SU-DHL-6 (cell line): ENCODE measurements at regions not wholly inside any gene's neighbourhood (a gene's known extent, or its start where the extent isn't known, plus 50 kb on each side); places are given as distances from the start of the nearest gene placed in this dataset.

Source experiments
- H2AFZ ChIP-seq: fragments of 200-600 bp; sonication (generic); 2 replicates; pipeline ENCODE4 v1.6.1; 2014; ENCODE audit warnings: low read depth, mild to moderate bottlenecking, moderate library complexity, mixed read lengths, antibody characterized with exemption, low read length; ENCODE audit not compliant: severe bottlenecking
- H3F3A ChIP-seq: fragments of 200-600 bp; shearing (Covaris generic); 2 replicates; pipeline ENCODE4 v1.6.0; 2016; ENCODE audit warnings: antibody characterized with exemption, mild to moderate bottlenecking; ENCODE audit not compliant: insufficient read depth
- H3K27ac ChIP-seq: fragments of 200-600 bp; sonication (generic); 2 replicates; pipeline ENCODE4 v1.5.1; 2016; ENCODE audit warnings: low read depth, mild to moderate bottlenecking, low read length, moderate library complexity, mixed read lengths
- H3K27me3 ChIP-seq: fragments of 200-600 bp; sonication (generic), shearing (Covaris generic); 2 replicates; pipeline ENCODE4 v1.6.0; 2014; ENCODE audit warnings: mild to moderate bottlenecking, low read length
- H3K36me3 ChIP-seq: fragments of 200-600 bp; sonication (generic); 2 replicates; pipeline ENCODE4 v1.6.1; 2014; ENCODE audit warnings: mild to moderate bottlenecking, low read length, mixed read lengths
- H3K4me2 ChIP-seq: fragments of 300-600, 200-600 bp; shearing (Covaris generic), sonication (generic); 2 replicates; pipeline ENCODE4 v1.6.0; 2014; ENCODE audit warnings: low read length, low read depth, mild to moderate bottlenecking; ENCODE audit not compliant: poor library complexity, severe bottlenecking
- H3K4me3 ChIP-seq: fragments of 200-600 bp; sonication (generic); 2 replicates; pipeline ENCODE4 v1.5.1; 2014; ENCODE audit warnings: antibody characterized with exemption, low read length, mild to moderate bottlenecking, mixed read lengths; ENCODE audit not compliant: insufficient read depth, poor library complexity, severe bottlenecking
- H3K79me2 ChIP-seq: fragments of 200-600 bp; sonication (generic); 2 replicates; pipeline ENCODE4 v1.6.1; 2014; ENCODE audit warnings: mild to moderate bottlenecking, low read length, moderate library complexity; ENCODE audit not compliant: insufficient read depth
- H3K9ac ChIP-seq: fragments of 200-600 bp; sonication (generic); 2 replicates; pipeline ENCODE4 v1.7.0; 2014; ENCODE audit warnings: mild to moderate bottlenecking, low read length
- H3K9me2 ChIP-seq: fragments of 200-600 bp; sonication (generic); replicated peaks from 2 replicates; pipeline ENCODE4 v1.6.1; 2014; ENCODE audit warnings: low read length; ENCODE audit not compliant: insufficient read depth
- H3K9me3 ChIP-seq: fragments of 200-600 bp; sonication (generic); 2 replicates; pipeline ENCODE4 v1.6.1; 2014; ENCODE audit warnings: low read length, mixed read lengths; ENCODE audit not compliant: insufficient read depth
- H4K20me1 ChIP-seq: fragments of 200-600 bp; sonication (generic); 2 replicates; pipeline ENCODE4 v1.6.1; 2014; ENCODE audit warnings: low read depth, mild to moderate bottlenecking, antibody characterized with exemption, low read length, moderate library complexity, mixed read lengths
- CTCF ChIP-seq: fragments of 200-600 bp; sonication (generic); IDR thresholded peaks from one replicate; pipeline ENCODE4 v1.5.1; 2017; ENCODE audit warnings: antibody characterized with exemption, mild to moderate bottlenecking, low read length, moderate library complexity; ENCODE audit not compliant: insufficient read depth, poor library complexity, severe bottlenecking
- EZH2phosphoT487 ChIP-seq: fragments of 200-600 bp; sonication (generic), shearing (Covaris generic); conservative IDR thresholded peaks from 2 replicates; pipeline ENCODE4 v1.6.1; 2018; ENCODE audit warnings: mild to moderate bottlenecking, antibody characterized with exemption, low read length, moderate library complexity, mixed read lengths

- Histone ChIP-seq H3K27me3 (no peaks in the 10 kb centered on the region), H3K36me3 (no peaks in the 10 kb centered on the region), H3K9me2 (no peaks in the 10 kb centered on the region), H2AFZ (no peak overlapping the region), H3F3A (no peaks in the 10 kb centered on the region), H3K79me2 (no peaks in the 10 kb centered on the region), H3K27ac (no peak overlapping the region), H3K4me3 (no peak overlapping the region), H4K20me1 (no peaks in the 10 kb centered on the region), H3K9me3 (no peaks in the 10 kb centered on the region), H3K4me2 (no peak overlapping the region), H3K9ac (no peak overlapping the region)
- TF ChIP-seq EZH2phosphoT487 (no peak), CTCF (no peak)
Measured at GRCh38 chr7:37526623-37527022, 78.0 kb upstream of the ELMO1 start.

GRCh38 chr7:37527109-37527508 lies 78.4 kb upstream of the ELMO1 start:
- no peaks in the 10 kb centered on the region for H3K27me3 ChIP-seq
- no peak for TF ChIP-seq CTCF
- no peaks in the 10 kb centered on the region for H3K9me2 ChIP-seq
- H3K79me2 ChIP-seq: no peaks in the 10 kb centered on the region
- no peak overlapping the region for H3K4me3 ChIP-seq
- H3K27ac ChIP-seq: no peak overlapping the region
- H3K9me3 ChIP-seq: no peaks in the 10 kb centered on the region
- H3K36me3 ChIP-seq: no peaks in the 10 kb centered on the region
- H2AFZ ChIP-seq: no peak overlapping the region
- no peaks in the 10 kb centered on the region for H4K20me1 ChIP-seq
- no peaks in the 10 kb centered on the region for H3F3A ChIP-seq
- H3K9ac ChIP-seq: no peak overlapping the region
- no peak overlapping the region for H3K4me2 ChIP-seq

GRCh38 chr7:37531225-37531624 lies 82.6 kb upstream of the ELMO1 start:
- no peak overlapping the region for H3K4me2 ChIP-seq
- H3K27me3 ChIP-seq: 0 out of 2 replicates have a peak, but pooled peaks cover 2% of the 10 kb centered on the region
- TF ChIP-seq CTCF: no peak
- TF ChIP-seq EZH2phosphoT487: no peak
- H3K9ac ChIP-seq: no peak overlapping the region
- H3F3A ChIP-seq: no peaks in the 10 kb centered on the region
- no peaks in the 10 kb centered on the region for H4K20me1 ChIP-seq
- H3K36me3 ChIP-seq: no peaks in the 10 kb centered on the region
- H3K9me3 ChIP-seq: no peaks in the 10 kb centered on the region
- H3K9me2 ChIP-seq: no peaks in the 10 kb centered on the region
- H3K4me3 ChIP-seq: no peak overlapping the region
- H2AFZ ChIP-seq: no peak overlapping the region
- no peak overlapping the region for H3K27ac ChIP-seq
- H3K79me2 ChIP-seq: no peaks in the 10 kb centered on the region

GRCh38 chr7:37532636-37533035 lies 84.0 kb upstream of the ELMO1 start:
- H3K4me3 ChIP-seq: no peak overlapping the region
- H3K9ac ChIP-seq: no peak overlapping the region
- H3K9me3 ChIP-seq: no peaks in the 10 kb centered on the region
- H3K27ac ChIP-seq: no peak overlapping the region
- H3F3A ChIP-seq: no peaks in the 10 kb centered on the region
- no peak overlapping the region for H3K4me2 ChIP-seq
- no peaks in the 10 kb centered on the region for H3K9me2 ChIP-seq
- H3K27me3 ChIP-seq: 0 out of 2 replicates have a peak, but pooled peaks cover 2% of the 10 kb centered on the region
- H4K20me1 ChIP-seq: no peaks in the 10 kb centered on the region
- no peak overlapping the region for H2AFZ ChIP-seq
- H3K79me2 ChIP-seq: no peaks in the 10 kb centered on the region
- no peak for TF ChIP-seq CTCF
- no peak for TF ChIP-seq EZH2phosphoT487
- H3K36me3 ChIP-seq: no peaks in the 10 kb centered on the region
